Hindlimb muscle (tissue), 1 donor: ENCODE measurements at regions not wholly inside any gene's neighbourhood (a gene's known extent, or its start where the extent isn't known, plus 50 kb on each side); places are given as distances from the start of the nearest gene placed in this dataset.

Source experiments
- DNase-seq: peaks from one replicate; pipeline ENCODE4 v3.0.0-alpha.2; 2013

GRCh38 chr14:101048766-101049165, 145.2 kb upstream of the RTL1 start:
- DNase-seq, result no peak

DNA sequence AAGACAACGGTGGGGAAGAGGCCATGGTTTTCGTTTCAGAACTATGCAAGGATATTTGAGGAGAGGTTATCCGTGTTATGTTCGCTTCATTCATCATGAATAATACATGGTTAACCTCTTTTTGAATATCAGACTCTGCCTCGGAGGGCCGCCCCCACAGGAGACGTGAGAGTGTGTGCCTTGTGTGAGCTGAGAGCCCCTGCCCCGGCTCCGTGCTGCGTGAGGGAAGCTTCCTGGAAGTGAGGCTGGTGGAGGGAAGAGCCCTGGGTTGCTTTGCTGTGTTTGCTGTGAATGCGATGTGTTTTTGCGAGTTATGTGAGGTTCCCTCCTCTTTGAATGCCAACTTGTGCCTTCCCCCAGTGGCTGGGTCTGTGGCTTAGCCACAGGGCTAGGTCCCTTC, 146.0 kb upstream of the RTL1 start:
- DNase-seq, result no peak

DNA sequence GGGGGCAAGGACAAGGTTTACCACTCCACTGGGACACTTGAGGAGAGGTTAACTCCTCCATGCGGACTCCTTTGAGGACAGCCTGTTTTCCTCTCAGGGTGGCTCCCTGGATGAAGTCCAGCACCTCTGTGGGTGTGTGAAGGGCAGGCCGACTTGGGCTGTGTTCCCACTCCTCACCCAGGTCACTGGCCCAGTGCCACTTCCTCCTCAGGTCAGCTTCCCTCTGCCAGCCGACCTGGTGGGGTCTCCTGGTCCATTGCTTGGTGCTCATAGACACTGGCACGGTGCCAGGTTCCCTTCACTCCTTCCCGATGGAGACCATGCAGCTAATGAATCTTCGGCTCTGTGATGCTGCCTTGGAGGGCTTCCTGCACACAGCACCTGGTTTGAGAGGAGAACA, 146.4 kb upstream of the RTL1 start:
- DNase-seq, result no peak

- no peak for DNase-seq
These were observed 147.5 kb upstream of the RTL1 start for GRCh38 chr14:101050901-101051490.

GRCh38 chr14:101054671-101055070, 151.1 kb upstream of the RTL1 start:
- DNase-seq, result no peak

- DNase-seq, result no peak
These were observed 151.7 kb upstream of the RTL1 start for GRCh38 chr14:101055106-101055662.

GRCh38 chr14:101055776-101056374, 152.4 kb upstream of the RTL1 start:
- DNase-seq, result no peak

GRCh38 chr14:101056446-101056845, 152.9 kb upstream of the RTL1 start:
- DNase-seq, result no peak

- no peak for DNase-seq
These were observed 153.9 kb upstream of the RTL1 start for GRCh38 chr14:101057394-101057793.

DNA sequence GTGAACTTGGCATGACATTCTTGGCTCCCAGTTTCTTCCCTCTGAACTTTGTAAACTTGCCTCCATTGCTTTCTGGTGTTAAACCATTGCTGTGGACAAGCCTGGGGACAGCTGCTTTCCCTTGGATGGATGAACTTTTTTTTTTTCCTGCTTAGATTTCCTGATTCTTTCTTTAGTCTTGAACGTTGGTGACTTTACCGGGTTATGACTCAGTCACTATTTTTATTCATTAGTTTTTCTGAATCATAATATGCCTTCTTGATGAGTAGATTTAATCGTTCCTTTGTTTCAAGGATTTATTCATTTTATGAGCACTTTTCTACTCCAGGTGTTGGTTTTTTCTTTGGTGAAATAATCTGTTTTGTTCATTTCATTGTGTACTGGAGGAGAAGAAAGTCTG, 155.0 kb upstream of the RTL1 start:
- no peak for DNase-seq

- DNase-seq, result no peak
These were observed 156.7 kb upstream of the RTL1 start for GRCh38 chr14:101060171-101060601.

- no peak for DNase-seq
These were observed 158.0 kb upstream of the RTL1 start for GRCh38 chr14:101061411-101062064.

DNA sequence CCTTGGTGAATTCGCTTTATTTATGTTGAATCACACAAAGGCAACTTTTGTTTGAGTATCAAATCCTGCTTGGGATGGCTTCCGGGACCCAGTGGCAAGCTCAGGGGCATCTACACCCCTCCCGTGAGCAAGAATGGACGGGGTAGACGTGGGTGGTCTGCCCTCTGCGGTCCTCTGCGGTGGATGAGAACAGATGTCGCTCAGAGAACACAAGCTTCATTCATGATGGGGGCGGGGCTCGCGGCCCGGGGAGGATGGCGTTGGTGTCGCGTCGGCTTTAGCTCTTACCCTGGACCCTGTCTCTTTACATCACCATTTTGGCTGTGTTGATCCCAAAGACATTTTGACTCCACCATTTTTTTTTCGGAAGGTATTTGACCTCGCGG, 158.5 kb upstream of the RTL1 start:
- DNase-seq, result no peak

DNA sequence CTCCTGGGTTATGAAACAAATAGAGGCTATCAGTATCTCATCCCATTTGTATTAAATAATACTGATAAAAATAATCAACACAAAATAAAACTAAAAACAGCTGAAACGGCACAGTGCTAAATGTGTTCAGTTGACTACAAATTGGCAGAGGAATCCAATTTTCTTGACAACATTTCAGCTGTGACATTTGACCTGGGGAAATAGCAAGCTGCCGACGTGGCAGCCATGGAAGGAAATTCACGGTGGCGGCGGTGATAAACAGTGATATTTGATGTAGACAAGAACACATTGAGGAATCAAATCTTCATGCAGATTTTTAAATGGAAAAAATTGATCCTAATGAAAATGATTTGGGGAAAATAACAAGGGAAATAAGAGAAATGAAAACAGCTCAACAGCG, 159.1 kb upstream of the RTL1 start:
- DNase-seq, result no peak

DNA sequence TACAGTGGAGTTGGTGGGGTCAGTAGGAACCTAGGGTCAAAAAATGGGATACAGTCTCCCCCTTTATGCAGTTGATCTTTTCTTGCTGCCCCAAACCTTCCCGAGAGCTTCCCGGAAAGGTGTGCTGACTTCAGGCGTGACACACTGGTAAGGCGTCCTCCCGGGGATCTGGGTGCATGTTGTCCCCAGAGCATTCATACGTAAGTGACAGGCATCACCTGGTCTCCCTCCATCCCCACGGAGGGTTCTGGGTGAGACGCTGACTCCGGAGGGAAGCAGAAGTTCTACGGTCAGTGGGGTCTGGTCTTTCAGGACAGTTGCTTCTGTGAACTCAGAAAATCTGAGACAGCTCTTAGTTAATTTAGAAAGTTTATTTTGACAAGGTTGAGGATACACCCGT, 159.6 kb upstream of the RTL1 start:
- no peak for DNase-seq

DNA sequence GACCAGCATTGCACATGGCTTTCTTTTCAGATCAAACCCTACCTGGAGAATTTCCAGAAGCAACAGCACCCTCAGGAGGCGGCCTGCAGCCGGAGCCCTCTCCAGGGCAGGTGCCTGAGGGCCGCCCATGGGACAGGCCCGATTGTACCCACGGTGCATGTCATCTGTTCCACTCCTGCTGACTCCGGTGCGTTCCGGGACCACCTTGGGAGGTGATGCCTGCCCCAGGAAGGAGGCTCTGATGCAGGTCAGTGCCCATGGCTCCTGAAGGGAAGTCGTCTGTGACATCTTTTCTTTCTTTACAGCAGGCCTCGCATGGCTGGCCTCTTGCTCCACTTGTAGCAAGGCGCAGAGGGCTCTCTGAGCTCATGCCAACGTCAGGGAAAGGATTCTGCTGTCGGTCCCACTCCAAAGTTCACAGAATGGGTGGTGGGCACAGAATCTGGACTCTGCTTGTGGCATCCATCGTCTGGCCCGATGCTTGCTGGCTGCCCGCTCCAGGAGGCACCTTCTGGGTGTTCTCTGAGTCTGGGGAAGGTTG, 160.7 kb upstream of the RTL1 start:
- DNase-seq, result no peak

DNA sequence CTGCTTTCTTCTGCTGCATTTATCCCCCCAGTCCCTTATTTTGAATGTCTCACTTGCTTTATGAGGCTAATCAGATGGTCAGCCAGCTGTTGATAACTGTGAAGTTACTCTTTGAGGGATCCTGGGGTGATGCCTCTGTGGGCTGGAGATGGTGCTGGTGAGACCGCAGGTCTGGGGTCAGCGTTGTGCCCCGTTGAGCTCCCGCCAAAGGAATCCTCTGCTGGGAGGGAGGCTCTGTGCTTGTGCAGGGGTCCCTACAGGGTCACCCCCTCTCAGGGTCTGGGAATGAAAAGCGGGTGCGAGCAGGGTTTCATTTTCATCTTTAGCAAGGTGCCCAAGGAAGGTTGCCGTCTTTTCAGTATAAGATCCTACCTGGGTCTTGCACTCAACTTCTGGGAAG, 161.2 kb upstream of the RTL1 start:
- DNase-seq, result no peak

DNA sequence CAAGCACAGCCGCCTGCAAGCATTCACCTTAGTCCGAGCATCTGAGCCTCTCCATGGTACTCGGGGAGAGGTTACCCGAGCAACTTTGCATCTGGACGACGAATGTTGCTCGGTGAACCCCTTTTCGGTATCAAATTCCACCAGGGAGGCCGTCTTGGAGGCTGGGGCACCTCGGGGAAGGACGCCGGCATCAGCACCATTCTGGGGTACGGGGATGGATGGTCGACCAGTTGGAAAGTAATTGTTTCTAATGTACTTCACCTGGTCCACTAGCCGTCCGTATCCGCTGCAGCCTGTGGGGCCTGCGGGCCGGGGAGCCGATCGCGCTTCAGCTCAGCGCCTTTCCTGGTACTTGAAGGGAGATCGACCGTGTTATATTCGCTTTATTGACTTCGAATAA, 161.7 kb upstream of the RTL1 start:
- DNase-seq, result no peak

DNA sequence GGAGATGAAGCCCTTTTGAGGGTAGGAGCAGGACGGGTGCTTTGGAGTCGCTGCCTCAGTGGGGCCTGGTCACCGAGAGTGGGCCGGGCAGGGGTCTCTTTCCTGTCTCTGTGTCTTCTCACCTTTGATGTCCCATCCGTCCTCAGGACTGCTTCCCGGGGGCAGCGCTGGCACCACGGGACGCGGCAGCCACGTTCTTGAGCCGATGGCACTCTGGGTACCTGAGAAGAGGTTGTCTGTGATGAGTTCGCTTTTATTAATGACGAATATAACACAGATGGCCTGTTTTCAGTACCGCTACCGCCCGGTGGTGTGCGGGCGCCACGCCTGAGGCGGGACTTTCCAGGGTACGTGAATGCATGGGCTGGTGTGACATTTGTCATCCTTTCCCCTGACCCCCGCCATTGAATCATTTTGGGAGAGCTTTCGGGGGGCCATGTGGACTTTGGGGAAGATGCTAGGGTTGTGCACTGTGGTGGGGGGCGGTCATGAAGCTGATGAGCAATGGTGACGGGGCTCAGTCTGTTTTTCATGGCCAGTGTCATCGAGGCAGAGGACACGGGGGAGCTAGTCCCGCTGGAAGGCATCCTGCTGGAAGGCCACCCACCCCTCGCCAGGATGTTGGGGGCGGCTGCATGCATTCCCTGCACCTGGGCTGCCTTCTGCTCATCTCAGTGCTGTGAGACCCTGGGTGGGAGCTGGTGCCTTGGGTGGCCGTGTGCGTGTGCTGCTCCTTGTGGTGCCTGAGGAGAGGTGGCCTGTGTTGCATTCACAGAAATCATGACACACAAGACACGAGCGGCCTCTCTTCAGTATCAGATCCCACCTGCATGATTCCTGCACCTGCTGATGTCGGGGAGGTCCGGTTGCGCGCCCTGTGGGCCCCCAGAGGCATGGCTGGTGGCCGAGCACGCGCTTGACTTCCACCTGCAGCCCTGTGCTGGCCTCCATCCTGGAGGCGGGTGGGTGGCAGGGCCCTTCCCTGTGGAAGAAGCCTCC, 162.5 kb upstream of the RTL1 start:
- DNase-seq, result no peak

DNA sequence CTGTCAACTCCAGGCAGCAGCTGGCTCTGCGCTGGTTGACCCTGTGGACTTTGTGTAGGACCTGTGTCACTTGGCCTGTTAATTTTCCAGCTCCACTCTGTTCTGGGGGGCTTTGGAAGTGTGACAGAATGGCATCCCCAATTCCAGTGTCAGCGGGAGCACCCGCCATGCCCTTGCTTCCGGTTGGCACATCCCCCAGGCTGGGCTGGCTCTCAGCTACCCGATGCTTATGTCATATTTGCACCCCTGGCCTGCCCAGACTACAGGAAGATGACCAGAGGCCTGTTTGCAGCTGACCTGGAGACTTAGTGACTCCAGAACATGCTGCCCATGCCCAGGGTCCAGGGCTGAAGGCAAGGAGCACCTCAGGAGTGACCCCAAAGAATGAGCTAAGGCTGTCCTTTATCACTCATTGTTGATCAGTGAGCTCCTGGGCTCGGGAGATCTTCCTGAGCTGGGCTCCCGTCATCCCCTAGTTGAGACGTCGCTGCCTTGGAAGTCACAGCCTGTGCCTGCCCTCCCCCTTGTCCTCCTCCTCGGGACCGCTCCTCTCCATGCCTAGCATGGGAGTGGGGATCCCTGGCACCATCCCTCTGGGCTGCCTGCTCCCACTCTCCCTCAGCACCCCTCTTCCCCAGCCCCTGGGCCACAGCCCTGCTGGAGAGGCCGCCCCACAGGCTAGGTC, 163.4 kb upstream of the RTL1 start:
- DNase-seq, result no peak

GRCh38 chr14:101068313-101069227, 165.0 kb upstream of the RTL1 start:
- DNase-seq, result no peak
